IPS-18c (cell line): ENCODE measurements at regions not wholly inside any gene's neighbourhood (a gene's known extent, or its start where the extent isn't known, plus 50 kb on each side); places are given as distances from the start of the nearest gene placed in this dataset.

Source experiments
- H3K4me3 ChIP-seq: 2 replicates; pipeline ENCODE4 v1.7.0; 2013; ENCODE audit warnings: low read depth, mild to moderate bottlenecking, low read length, moderate library complexity; ENCODE audit not compliant: insufficient read depth
- H3K9me3 ChIP-seq: one replicate; pipeline ENCODE4 v1.6.1; 2013; ENCODE audit warnings: mild to moderate bottlenecking, low read length, moderate library complexity; ENCODE audit not compliant: control insufficient read depth, insufficient read depth

DNA sequence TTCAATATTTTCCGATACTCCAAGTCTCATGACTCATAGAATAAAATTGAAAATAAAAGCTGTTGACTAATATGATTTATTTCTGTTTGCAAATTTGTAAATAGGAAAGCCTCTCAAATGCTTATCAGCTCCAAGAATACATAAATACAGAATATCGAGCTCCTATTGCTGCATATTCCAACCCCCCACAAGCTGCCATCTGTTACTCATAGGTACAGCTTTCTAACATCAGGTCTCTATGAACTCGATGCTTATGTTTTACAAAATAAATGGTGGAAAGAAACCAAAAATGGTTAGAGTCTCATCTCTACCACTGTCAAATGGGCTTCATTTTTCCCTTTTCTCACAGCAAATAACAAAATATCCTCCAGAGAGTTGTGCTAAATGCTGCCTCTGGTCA, 631.6 kb upstream of the CDH18 start:
- no peak overlapping the region for H3K4me3 ChIP-seq
- H3K9me3 ChIP-seq = no peaks in the 10 kb centered on the region

DNA sequence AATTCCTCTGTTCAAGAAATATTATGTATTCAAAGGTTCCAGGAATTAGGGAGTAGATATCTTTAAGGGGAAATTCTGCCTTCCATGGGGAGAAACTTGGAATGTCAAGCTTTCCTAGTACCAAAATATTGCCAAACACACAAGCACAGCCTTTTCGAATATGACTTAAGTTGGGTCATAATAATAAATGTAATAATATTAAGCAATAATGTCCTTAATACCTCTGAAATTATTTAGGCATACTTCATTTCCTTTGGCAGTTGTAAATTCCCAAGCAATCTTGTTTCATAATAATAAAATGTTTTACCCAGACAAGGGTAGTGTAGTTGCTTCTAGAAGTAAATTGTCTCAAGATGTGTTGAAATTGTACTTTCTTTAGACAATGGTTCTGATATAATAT, 630.3 kb upstream of the CDH18 start:
- no peaks in the 10 kb centered on the region for H3K9me3 ChIP-seq
- no peak overlapping the region for H3K4me3 ChIP-seq

DNA sequence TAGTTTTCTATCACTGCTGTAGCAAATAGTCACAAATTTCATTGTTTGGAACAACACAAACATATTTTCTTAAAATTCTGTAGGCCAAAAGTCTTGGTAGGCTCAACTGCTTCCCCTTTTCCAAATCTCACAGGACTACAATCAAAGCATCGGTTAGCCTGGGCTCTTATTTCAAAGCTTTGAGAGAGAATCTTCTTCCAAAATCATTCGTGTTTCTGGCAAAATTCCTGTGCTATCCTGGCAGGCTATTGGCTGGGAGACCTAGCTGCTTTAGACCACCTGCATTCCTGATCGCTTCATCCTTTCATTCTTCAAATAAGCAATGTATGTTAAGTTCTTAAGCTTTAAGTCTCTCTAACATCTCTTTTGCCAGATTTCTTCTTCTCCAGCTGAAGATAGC, 629.8 kb upstream of the CDH18 start:
- H3K4me3 ChIP-seq = no peak overlapping the region

GRCh38 chr5:20615888-20616563, 628.0 kb upstream of the CDH18 start:
- no peaks in the 10 kb centered on the region for H3K9me3 ChIP-seq
- H3K4me3 ChIP-seq = no peak overlapping the region

More for the DNA sequence above, 629.8 kb upstream of the CDH18 start:
- no peaks in the 10 kb centered on the region for H3K9me3 ChIP-seq

- Histone ChIP-seq H3K9me3 (no peaks in the 10 kb centered on the region), H3K4me3 (no peak overlapping the region)
Observed at GRCh38 chr5:20611620-20612019, 623.6 kb upstream of the CDH18 start.

GRCh38 chr5:20610681-20611080, 622.7 kb upstream of the CDH18 start:
- Histone ChIP-seq H3K9me3 (no peaks in the 10 kb centered on the region), H3K4me3 (no peak overlapping the region)

DNA sequence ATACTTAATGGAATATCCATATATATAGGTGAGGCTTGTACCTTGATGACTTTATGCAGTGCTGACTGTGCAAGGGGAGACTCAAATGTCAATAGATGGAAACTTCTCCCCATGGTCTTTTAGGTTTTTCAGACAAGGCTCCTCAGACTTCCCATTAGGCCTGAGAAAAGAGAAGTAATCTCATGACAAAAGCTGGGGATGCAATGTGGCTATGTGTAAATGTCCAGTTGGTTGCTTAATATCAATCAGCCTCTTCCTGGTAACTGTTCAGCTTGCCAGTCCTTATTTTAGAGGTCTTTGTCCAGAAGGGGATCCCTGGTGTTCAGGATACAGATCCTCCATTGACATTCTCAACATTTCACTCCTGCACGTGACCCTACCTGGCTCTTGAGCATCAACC, 621.1 kb upstream of the CDH18 start:
- Histone ChIP-seq H3K9me3 (no peaks in the 10 kb centered on the region), H3K4me3 (no peak overlapping the region)

- Histone ChIP-seq H3K9me3 (no peaks in the 10 kb centered on the region), H3K4me3 (no peak overlapping the region)
Observed at GRCh38 chr5:20608567-20608966, 620.6 kb upstream of the CDH18 start.

DNA sequence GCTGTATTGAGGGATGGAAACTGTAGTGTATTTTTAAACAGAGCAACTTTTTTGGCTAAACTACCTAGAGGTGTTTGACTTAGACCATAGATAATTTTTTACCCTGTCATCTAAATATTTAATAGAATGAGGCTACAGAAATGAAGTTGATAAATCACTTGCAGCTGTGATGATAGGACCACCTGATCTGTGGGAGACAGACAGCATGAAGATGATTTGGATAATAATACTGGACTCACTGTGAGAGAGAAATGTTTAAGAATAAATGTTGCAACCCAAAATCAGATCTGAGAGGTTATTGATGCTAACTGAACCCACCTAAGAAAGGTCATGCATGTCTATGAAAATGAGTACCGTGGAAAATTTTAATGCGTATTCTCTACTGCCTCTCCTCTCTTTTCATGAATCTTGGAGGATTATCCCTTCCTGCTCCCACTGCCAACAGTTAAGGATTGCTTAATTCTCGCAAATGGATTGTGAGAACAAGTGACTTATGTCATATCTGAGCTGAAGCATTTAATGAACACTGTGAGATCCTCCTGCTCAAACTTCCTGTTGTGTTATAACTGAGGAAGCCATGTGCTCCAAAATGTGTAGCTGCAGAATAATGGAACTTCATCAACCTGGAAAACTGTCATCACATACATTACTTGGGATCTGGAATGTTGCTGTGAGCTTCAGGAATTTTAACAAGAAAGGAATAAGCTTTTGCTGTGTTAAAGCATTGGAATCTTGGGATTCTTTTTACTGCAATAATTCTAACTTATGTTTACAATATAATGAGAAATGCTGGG, 617.9 kb upstream of the CDH18 start:
- no peaks in the 10 kb centered on the region for H3K9me3 ChIP-seq
- no peak overlapping the region for H3K4me3 ChIP-seq

GRCh38 chr5:20604992-20605391, 617.0 kb upstream of the CDH18 start:
- H3K4me3 ChIP-seq = no peak overlapping the region
- H3K9me3 ChIP-seq = no peaks in the 10 kb centered on the region

DNA sequence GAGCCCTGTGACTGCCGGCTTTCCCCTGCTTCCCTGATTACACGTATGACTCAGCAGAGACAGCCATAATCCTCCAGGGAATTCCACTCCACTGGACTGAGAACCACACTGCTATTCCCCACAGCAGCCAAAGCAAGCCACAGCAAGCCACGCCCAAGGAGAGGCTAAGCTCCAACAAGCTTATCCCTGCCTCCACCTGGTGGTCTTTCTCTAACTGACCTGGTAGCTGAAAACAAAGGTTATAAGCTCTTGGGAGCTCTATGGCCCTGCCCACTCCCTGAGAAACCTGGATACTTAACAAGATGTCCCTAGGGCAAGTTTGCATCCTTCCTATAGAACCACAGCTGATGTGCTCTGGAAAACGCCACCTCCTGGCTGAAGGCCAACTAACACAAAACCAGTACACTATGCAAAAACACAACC, 613.7 kb upstream of the CDH18 start:
- Histone ChIP-seq H3K4me3 (no peak overlapping the region), H3K9me3 (no peaks in the 10 kb centered on the region)

- H3K4me3 ChIP-seq = no peak overlapping the region
- H3K9me3 ChIP-seq = no peaks in the 10 kb centered on the region
Observed at GRCh38 chr5:20590356-20590755, 602.4 kb upstream of the CDH18 start.

GRCh38 chr5:20575571-20575970, 587.6 kb upstream of the CDH18 start:
- H3K4me3 ChIP-seq = no peak overlapping the region
- no peaks in the 10 kb centered on the region for H3K9me3 ChIP-seq

GRCh38 chr5:20574576-20574975, 586.6 kb upstream of the CDH18 start:
- H3K9me3 ChIP-seq = no peaks in the 10 kb centered on the region
- no peak overlapping the region for H3K4me3 ChIP-seq

DNA sequence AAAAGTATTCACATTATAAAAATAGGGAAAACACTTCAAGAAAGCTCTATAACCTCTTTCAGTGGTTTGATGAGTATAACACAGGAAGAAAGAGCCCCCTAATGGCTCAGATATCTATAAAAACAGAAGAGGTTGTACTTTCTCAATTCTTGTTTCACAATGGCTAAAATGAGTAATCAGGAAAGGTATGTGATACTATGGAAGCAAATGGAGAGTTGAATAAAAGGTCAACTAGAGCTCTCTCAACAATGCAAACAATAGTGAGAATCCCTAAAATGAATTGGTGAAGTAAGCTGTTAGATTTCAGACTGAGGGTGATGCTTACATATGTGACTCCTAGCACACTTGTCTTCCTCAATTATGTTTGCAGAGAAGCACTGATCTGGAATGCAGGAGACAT, 584.6 kb upstream of the CDH18 start:
- Histone ChIP-seq H3K9me3 (no peaks in the 10 kb centered on the region), H3K4me3 (no peak overlapping the region)

GRCh38 chr5:20570486-20570885, 582.5 kb upstream of the CDH18 start:
- no peak overlapping the region for H3K4me3 ChIP-seq
- H3K9me3 ChIP-seq = no peaks in the 10 kb centered on the region

- no peak overlapping the region for H3K4me3 ChIP-seq
- no peaks in the 10 kb centered on the region for H3K9me3 ChIP-seq
Observed at GRCh38 chr5:20562544-20562943, 574.5 kb upstream of the CDH18 start.

DNA sequence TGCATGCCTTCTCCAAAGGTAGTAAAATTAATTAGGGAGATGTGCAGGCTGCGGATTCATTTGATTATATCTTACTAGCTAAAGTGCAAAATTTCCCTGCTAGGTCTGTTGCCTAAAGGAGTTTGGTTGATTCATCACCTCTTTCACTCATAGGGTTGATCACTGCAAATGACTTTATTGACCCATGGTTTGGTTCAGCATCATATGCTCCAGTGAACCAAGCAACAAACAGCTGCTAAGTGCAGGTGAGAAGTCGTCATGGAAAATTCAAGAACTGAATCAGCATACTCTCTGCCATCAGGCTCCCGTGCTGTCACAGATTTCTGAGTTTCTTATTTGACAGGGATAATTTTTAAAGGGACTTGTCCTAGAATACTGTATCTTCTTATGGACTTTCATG, 571.8 kb upstream of the CDH18 start:
- no peak overlapping the region for H3K4me3 ChIP-seq
- H3K9me3 ChIP-seq = no peaks in the 10 kb centered on the region
